ENCODE measurements at regions not wholly inside any gene's neighbourhood (a gene's known extent, or its start where the extent isn't known, plus 50 kb on each side); places are given as distances from the start of the nearest gene placed in this dataset.

GRCh38 chr1:58000116-58000515 is 546.4 kb downstream of the OMA1 start:
- no peak for DNase-seq (ENCODE audit: low read depth in 2 of 2)

DNA sequence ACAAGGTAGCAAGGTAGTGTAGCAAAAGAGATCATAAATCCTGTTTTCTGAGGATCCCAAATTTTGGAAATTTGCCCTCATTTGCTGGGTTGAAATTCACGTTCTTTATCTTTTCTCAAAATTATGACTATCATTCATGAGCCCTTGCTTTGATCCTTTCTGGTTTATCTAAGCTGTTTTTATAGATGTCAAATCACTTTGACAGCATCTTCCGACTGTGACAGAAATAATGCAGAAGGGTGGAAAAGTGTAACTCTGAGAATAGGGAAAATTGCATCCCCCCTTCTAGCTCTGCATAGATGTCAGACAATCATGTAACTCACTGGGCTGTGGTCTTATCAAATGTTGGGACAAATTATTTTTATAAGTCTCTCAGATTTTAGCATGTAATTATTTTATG is 550.1 kb downstream of the OMA1 start:
- DNase-seq (ENCODE audit: low read depth in 2 of 2), result no peak

DNA sequence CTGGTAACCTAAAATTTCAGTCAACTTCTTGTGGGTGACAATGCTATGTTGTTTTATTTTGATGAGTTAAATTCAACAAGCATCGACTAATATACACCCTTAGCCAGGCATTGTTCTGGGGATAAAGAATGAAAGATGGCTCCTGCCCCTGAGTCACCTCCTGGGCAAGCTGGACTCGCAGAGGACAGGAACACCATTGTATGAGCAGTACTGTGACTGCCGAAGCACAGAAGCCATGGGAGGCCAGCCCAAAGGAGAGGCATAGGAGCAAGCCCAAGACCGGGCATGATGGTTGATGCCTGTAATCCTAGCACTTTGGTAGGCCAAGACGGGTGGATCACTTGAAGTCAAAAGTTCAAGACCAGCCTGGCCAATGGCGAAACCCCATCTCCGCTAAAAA is 555.2 kb downstream of the OMA1 start:
- no peak for DNase-seq (ENCODE audit: low read depth in 2 of 2)

DNA sequence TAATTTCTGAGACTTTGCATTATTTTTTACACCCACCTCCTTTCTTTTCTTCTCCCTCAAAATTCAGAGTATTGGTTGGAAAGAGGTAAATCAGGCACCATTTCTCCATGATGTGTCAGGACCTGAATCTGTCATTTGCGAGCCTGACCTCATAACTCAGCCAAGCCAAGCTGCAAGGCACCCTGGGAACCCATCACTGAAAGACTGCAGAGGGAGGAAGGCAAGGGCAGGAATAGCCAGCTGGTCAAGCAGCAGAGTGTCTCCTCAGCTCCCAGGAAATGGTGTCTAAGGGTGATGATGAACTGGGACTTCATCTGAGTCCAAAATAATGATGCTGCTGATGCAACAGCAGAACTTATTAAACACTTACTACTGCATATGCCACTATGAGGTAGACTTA is 556.6 kb downstream of the OMA1 start:
- no peak for DNase-seq (ENCODE audit: low read depth in 2 of 2)

GRCh38 chr1:57987523-57987922 is 559.0 kb downstream of the OMA1 start:
- no peak for DNase-seq (ENCODE audit: low read depth in 2 of 2)

DNA sequence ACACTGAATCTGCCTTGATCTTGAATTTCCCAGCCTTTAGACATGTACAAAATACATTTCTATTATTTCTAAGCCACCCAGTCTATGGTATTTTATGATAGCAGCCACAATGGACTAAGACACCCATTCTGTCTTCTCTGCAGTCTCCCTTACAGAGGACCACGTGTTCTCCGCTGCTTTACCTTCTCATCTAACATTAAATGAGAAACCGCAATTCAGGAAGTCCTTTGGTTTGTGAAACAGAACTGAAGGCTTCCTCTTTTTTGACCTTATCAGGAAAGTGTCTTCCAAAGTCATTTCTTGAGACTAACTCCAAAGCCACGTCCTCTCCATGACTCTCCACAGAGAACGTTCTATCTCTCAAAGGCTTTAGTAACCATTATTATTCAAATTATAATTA is 560.1 kb downstream of the OMA1 start:
- no peak for DNase-seq (ENCODE audit: low read depth in 2 of 2)

GRCh38 chr1:57984277-57984676 is 560.4 kb upstream of the DAB1 start:
- DNase-seq (ENCODE audit: low read depth in 2 of 2), result no peak

DNA sequence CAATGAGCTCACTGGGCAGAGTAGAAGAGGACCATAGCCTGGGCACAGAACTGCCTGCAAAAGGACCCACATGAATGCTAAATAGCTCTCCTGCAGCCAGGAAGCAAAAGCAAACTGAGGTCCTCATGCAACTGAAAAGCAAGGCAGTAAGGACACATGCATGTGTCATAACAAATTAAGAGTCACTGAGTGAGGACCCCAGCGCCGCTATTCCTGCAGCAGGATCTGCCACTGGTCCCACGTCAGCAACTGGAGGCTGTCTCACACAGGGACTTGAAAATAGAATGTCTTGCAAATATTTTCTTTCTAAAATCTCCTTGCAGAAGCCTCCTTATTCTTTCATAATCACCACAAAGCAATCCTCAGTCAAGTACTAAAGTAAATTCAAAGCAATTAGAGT is 559.6 kb upstream of the DAB1 start:
- no peak for DNase-seq (ENCODE audit: low read depth in 2 of 2)

DNA sequence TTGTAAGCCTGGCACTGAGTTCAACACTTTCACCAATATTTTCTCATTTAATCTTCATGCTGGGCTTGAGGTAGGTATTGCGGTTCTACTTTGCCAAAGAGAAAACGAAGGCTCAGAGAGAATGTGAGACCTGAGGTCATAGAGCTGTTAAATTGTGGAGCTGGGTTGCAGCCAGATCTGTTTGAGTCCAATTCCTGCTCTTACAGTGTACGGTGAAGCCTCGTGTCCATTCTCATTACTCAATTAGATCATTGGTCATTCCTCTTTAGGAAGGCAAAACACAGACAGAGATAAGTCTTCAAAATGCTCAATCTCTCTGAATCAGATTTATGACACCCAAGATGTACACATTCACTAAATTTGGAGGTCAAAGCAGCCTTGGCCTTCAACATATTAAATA is 559.0 kb upstream of the DAB1 start:
- DNase-seq (ENCODE audit: low read depth in 2 of 2), result no peak

DNA sequence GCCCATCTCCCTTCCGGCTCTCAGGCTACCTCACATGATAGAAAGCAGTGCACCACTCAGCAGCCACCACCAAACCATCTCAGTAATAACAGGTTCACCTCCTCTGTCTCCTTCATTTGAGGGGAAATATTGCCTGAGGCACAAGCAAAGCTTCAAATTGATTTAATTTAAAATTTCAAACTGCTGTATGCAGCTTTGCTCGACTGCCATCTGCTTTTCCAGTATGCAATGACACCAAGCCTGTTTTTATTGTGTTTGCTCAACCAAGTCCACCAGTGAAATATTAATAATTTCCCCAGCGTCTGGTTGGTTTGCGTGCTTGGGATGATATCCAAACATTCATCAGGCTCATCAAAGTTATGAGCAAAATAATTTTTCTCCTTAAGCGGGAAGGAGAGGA is 552.4 kb upstream of the DAB1 start:
- DNase-seq (ENCODE audit: low read depth in 2 of 2), result no peak

DNA sequence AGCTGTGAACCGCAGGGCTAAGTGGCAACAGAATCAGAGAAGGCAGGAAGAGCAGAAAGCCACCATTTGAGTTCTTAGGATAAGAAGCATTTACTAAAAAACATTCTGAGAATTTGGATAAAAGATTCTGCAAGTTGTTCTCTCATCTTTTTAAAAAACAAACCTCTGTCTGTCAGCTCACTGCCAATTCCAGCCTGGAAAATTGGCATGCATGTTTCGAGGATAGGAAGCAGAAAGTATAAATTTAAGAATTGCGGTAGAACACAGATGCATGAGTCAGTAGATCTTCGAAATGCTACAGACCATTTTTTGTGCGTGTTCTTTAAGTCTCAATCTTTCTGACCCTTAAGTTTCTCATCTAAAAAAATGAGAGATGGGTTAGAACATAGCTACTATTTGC is 544.5 kb upstream of the DAB1 start:
- no peak for DNase-seq (ENCODE audit: low read depth in 2 of 2)

GRCh38 chr1:57966751-57967406 is 543.0 kb upstream of the DAB1 start:
- no peak for DNase-seq (ENCODE audit: low read depth in 2 of 2)

DNA sequence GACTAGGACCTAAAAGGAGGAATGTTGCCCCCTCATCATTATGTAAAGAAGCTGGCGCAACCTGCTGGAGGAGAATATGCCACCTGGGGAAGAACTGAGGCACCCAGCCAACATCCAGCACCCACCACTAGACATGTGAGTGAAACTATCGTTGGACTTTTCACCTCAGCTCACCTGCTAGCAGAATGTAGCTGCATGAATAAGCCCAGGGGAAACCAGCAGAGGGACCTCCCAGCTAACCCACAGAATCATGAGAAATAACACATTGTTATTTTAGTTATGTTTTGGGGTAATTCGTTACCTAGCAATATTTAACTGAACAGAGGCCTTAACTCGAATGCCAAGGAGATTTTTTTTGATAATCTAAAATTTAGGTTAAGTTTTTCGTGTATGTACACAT is 542.5 kb upstream of the DAB1 start:
- DNase-seq (ENCODE audit: low read depth in 2 of 2), result no peak

DNA sequence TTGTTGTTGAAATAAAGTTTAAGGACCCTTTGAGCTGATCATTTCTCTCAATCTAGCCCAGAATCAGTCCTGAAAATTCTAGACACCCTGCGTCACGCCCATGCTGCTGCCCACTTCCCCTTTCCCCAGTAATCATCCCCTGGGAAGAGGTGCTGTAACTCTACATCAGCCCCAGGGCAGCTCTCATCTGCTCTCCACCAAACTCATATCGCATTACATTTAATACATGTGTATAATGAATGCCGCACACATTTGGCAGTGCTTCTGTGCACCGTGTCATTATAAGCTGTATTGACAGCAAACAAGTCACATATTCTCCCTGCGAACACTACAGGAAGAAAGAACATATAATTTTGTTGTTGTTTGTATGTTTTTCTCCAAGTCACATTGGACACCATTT is 539.7 kb upstream of the DAB1 start:
- no peak for DNase-seq (ENCODE audit: low read depth in 2 of 2)

- DNase-seq (ENCODE audit: low read depth in 2 of 2), result no peak
Measured at GRCh38 chr1:57959531-57960241, 535.8 kb upstream of the DAB1 start.

GRCh38 chr1:57957576-57957975 is 533.7 kb upstream of the DAB1 start:
- DNase-seq (ENCODE audit: low read depth in 2 of 2), result no peak

- no peak for DNase-seq (ENCODE audit: low read depth in 2 of 2)
Measured at GRCh38 chr1:57951390-57951789, 527.5 kb upstream of the DAB1 start.

DNA sequence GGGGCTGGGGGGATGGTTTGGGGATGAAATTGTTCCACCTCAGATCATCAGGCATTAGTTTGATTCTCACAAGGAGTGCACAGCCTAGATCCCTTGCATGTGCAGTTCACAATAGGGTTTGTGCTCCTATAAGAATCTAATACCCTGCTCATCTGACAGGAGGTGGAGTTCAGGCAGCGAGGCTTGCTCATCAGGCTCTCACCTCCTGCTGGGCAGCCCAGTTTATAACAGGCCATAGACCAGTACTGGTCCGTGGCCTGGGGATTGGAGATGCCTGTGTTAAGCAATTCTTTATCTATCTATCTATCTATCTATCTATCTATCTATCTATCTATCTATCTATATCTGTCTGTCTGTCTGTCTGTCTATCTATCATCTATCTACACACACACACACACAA is 525.3 kb upstream of the DAB1 start:
- DNase-seq (ENCODE audit: low read depth in 2 of 2), result no peak

- no peak for DNase-seq (ENCODE audit: low read depth in 2 of 2)
Measured at GRCh38 chr1:57947471-57947870, 523.6 kb upstream of the DAB1 start.

DNA sequence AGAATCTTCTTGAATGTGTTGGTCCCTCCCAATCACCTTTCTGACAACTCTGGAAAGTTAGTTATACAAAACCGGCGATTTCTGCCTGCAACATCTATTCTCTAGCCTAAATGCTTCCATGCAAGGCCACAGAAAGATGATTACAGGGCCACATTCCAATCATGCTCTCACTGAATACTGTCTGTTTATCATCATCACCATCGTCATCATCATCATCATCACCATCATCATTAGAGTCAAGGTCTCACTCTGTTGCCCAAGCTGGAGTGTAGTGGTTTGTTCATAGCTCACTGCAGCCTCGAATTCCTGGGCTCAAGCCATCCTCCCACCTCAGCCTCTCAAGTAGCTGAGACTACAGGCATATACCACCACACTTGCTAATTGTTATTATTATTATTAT is 521.2 kb upstream of the DAB1 start:
- DNase-seq (ENCODE audit: low read depth in 2 of 2), result no peak

DNA sequence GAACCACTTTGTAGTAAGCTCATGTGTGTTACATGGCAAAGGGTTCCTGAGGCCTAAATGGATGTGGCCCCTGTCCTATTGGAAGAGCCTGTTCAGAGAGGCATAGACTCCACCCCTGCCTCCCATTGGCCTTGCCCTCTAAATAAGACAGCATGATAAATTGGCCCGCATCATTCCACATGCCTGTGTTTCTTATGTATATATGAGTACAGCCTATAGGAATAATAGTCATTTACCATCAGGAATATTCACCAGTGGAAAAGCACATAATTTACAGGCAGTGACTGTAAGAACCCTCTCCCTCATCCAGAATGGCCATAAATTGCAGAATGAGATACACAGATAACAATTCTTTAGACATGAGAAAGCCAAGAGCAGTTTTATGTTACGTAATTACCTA is 519.5 kb upstream of the DAB1 start:
- DNase-seq (ENCODE audit: low read depth in 2 of 2), result no peak

DNA sequence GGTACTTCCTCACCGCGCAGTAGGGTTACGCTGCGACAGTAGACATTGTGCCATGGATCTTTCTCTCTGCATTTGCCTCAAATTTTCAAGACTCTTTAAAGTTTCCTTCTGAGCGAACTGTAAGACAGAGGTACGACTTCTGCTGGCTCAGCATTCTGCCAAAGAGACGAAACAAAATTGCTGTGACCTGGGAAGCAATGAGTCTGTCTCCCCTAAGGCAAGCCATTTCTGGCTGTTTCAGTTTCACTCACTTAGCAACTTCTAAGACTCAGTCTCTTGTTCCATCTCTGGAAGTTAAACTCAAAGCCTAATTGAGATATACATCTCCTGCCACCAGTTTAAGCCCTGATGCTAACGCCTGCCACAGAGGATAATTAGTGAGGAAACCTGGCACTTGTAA is 510.9 kb upstream of the DAB1 start:
- DNase-seq (ENCODE audit: low read depth in 2 of 2), result no peak

GRCh38 chr1:57927003-57927402 is 503.1 kb upstream of the DAB1 start:
- no peak for DNase-seq (ENCODE audit: low read depth in 2 of 2)

DNA sequence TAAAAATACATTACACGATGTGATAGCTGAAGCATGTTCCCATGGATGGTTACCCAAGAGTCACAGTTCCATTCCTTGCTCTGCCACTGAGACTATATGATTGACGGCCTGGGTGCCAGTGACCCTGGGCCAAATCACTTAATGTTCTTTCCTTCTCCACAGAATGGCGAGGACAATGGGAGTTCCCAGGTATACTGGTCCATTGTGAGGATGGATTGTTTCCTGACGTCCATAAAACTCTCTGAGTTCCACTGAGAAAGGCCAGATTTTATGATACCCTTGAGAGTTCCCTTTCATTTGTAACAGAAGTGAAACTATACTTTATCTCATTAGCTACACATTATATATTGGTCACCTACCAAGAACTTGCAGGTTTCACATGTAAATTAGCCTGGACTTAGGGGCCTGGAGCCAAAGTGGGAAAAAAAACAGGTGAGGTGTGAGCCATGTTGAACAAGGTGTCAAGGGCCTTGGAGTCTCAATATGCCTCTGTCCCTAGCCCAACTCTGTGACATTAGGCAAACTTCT is 502.2 kb upstream of the DAB1 start:
- no peak for DNase-seq (ENCODE audit: low read depth in 2 of 2)

Data from stimulated activated CD4-positive, alpha-beta T cell treated with anti-CD3 and anti-CD28 coated beads, Interleukin-1b, Interleukin-23, amount 100 ng/mL, for 1 hour (primary cell).